ENCODE measurements at regions not wholly inside any gene's neighbourhood (a gene's known extent, or its start where the extent isn't known, plus 50 kb on each side); places are given as distances from the start of the nearest gene placed in this dataset.

GRCh38 chr17:17403065-17403464, 73.7 kb upstream of the MED9 start:
- no peaks in the 10 kb centered on the region for H3K9me3 ChIP-seq (replicated peaks; ENCODE audit: insufficient read depth, low read length)
- no peaks in the 10 kb centered on the region for H3F3A ChIP-seq (ENCODE audit: insufficient read depth, low read length)
- H3K27me3 ChIP-seq (replicated peaks; ENCODE audit: insufficient read depth, low read length), result peaks cover 25% of the 10 kb centered on the region
- no peak overlapping the region for H3K27ac ChIP-seq (ENCODE audit: low read length)
- H3K4me3 ChIP-seq (ENCODE audit: low read length), result no peak overlapping the region
- no peak overlapping the region for H3K9ac ChIP-seq (ENCODE audit: low read length)
- TF ChIP-seq CTCF (IDR thresholded peaks at IDR 0.05; ENCODE audit: low read length) (no peak), EZH2phosphoT487 (IDR thresholded peaks at IDR 0.05; ENCODE audit: low read length) (no peak), EZH2 (optimal IDR thresholded peaks at IDR 0.05; ENCODE audit: low read depth, low read length) (no peak)
- H2AFZ ChIP-seq (ENCODE audit: low read length), result no peak overlapping the region
- no peaks in the 10 kb centered on the region for H4K20me1 ChIP-seq (ENCODE audit: insufficient read depth, low read length)
- no peak overlapping the region for H3K4me2 ChIP-seq (ENCODE audit: low read depth, low read length)
- no peaks in the 10 kb centered on the region for H3K4me1 ChIP-seq (ENCODE audit: low read length)
- H3K9me2 ChIP-seq (replicated peaks; ENCODE audit: insufficient read depth, low read length), result no peaks in the 10 kb centered on the region
- no peaks in the 10 kb centered on the region for H3K79me2 ChIP-seq (ENCODE audit: low read length)
- no peaks in the 10 kb centered on the region for H3K36me3 ChIP-seq (replicated peaks; ENCODE audit: insufficient read depth, low read length)
- DNase-seq, result no peak

- Histone ChIP-seq H3K9me3 (replicated peaks; ENCODE audit: insufficient read depth, low read length) (no peaks in the 10 kb centered on the region), H3F3A (ENCODE audit: insufficient read depth, low read length) (no peaks in the 10 kb centered on the region), H2AFZ (ENCODE audit: low read length) (no peak overlapping the region), H3K4me1 (ENCODE audit: low read length) (no peaks in the 10 kb centered on the region), H3K27ac (ENCODE audit: low read length) (no peak overlapping the region), H3K9me2 (replicated peaks; ENCODE audit: insufficient read depth, low read length) (no peaks in the 10 kb centered on the region), H3K4me3 (ENCODE audit: low read length) (no peak overlapping the region), H3K9ac (ENCODE audit: low read length) (no peak overlapping the region), H3K79me2 (ENCODE audit: low read length) (no peaks in the 10 kb centered on the region), H3K36me3 (replicated peaks; ENCODE audit: insufficient read depth, low read length) (no peaks in the 10 kb centered on the region), H3K4me2 (ENCODE audit: low read depth, low read length) (no peak overlapping the region), H4K20me1 (ENCODE audit: insufficient read depth, low read length) (no peaks in the 10 kb centered on the region), H3K27me3 (replicated peaks; ENCODE audit: insufficient read depth, low read length) (peaks cover 25% of the 10 kb centered on the region)
- no peak for TF ChIP-seq EZH2 (optimal IDR thresholded peaks at IDR 0.05; ENCODE audit: low read depth, low read length)
- no peak for TF ChIP-seq CTCF (IDR thresholded peaks at IDR 0.05; ENCODE audit: low read length)
- no peak for TF ChIP-seq EZH2phosphoT487 (IDR thresholded peaks at IDR 0.05; ENCODE audit: low read length)
- DNase-seq, result no peak
These were observed 72.8 kb upstream of the MED9 start for GRCh38 chr17:17403899-17404576.

GRCh38 chr17:17405673-17406072, 71.1 kb upstream of the MED9 start:
- no peak for TF ChIP-seq EZH2phosphoT487 (IDR thresholded peaks at IDR 0.05; ENCODE audit: low read length)
- TF ChIP-seq CTCF (IDR thresholded peaks at IDR 0.05; ENCODE audit: low read length), result no peak
- TF ChIP-seq EZH2 (optimal IDR thresholded peaks at IDR 0.05; ENCODE audit: low read depth, low read length), result no peak
- Histone ChIP-seq H3K4me3 (ENCODE audit: low read length) (no peak overlapping the region), H3K9me3 (replicated peaks; ENCODE audit: insufficient read depth, low read length) (no peaks in the 10 kb centered on the region), H3K9me2 (replicated peaks; ENCODE audit: insufficient read depth, low read length) (no peaks in the 10 kb centered on the region), H3K27me3 (replicated peaks; ENCODE audit: insufficient read depth, low read length) (peaks cover 25% of the 10 kb centered on the region), H3K4me1 (ENCODE audit: low read length) (no peaks in the 10 kb centered on the region), H3F3A (ENCODE audit: insufficient read depth, low read length) (no peaks in the 10 kb centered on the region), H3K27ac (ENCODE audit: low read length) (no peak overlapping the region), H3K9ac (ENCODE audit: low read length) (no peak overlapping the region), H3K4me2 (ENCODE audit: low read depth, low read length) (no peak overlapping the region), H4K20me1 (ENCODE audit: insufficient read depth, low read length) (no peaks in the 10 kb centered on the region), H3K36me3 (replicated peaks; ENCODE audit: insufficient read depth, low read length) (no peaks in the 10 kb centered on the region), H2AFZ (ENCODE audit: low read length) (no peak overlapping the region), H3K79me2 (ENCODE audit: low read length) (no peaks in the 10 kb centered on the region)
- no peak for DNase-seq

Measured in MM.1S (cell line).